ENCODE measurements at regions not wholly inside any gene's neighbourhood (a gene's known extent, or its start where the extent isn't known, plus 50 kb on each side); places are given as distances from the start of the nearest gene placed in this dataset.

DNA sequence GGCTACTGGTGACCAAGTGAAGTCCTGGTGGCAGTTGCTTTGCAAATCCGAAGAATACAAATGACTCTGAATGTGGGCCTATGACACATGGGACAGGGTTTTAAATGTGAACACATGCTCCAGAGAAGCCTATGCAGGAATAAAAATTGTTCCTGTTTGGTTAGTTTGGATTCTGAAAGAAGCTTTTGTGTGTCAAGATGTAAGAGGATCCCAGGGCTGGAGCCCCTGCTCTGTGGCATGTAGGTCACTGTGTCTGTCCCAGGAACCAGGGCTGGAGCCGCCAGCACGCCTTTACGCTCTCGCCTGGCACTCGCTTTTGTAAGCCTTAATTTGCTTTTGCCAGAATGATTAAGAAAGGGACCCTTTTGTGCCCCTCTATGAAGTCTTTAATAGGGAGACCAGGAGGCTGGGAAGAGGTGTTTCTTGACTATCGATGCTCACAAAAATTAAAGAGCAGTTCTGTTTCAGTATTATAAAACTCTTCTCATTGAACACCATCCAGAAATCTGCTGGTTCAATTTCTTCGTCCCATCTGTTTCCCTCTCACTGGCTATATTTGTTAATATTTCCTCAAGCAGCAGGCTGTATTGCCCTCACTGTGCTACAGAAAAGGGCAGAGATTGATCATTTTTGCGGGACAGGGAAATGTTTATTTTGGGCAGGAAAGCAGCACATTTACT is 532.7 kb upstream of the POU3F3 start:
- DNase-seq (ENCODE audit: low spot score) = no peak

DNA sequence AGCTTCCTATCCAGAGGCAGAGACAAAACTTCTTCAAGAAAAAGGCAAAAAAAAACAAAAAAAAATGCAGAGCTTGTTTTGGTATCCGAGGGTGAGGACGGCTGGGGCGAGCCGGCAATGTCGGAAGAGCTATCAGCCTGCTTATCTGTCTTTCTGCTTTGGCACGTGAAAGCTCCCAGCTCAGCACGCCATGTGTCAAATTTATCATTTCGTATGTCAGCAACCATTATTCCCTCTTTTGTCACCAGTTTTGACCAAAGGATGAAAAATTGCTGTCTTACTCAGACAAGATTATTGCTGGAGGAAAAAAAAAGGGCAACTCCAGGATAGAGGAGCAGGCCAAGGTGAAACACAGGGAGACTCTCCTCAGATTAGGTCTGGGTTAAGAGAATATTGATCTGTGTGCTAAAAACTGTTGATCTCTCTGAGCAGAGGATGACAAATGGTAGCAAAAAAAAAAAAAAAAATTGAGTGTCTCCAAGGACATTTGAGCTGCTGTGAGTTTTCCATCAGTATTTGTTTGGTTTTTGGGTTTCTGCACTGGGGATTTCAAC is 532.0 kb upstream of the POU3F3 start:
- DNase-seq (ENCODE audit: low spot score) = no peak

DNA sequence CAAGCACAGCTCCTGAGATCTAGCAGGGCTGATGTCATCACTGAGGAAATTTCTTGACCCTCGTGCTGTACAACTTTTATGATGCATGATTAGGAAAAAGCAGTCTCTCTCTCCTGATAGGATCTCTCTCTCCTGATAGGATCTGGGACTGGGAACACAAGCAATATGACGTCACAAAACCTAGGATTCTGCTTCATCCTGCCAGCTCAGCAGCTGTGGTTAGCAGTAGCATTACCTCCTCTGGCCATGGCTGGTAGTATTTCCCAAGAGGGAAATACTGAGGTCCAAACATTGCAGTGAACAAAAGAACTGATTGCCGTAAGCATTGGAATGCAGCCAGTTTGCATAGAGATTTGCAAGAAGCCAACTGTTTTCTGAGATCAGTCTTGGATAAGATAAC is 521.2 kb upstream of the POU3F3 start:
- no peak for DNase-seq (ENCODE audit: low spot score)

DNA sequence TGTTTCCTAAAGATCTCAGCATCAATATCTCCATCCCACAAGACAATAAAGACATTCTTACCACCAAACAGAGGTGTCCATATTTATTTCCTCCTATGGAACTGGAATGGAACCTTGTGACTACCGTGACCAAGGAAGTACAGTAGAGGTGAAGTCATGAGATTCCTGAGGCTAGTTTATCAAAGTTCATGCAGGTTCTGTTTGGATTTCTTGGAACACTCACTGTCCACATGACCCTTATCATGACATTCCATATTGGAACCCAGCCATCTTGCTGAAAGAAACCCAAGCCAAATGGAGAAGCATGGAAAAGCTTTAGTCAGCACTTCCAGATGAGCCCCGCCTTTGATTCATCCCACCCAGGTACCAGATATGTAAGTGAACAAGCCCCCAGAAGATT is 516.0 kb upstream of the POU3F3 start:
- no peak for DNase-seq (ENCODE audit: low spot score)

DNA sequence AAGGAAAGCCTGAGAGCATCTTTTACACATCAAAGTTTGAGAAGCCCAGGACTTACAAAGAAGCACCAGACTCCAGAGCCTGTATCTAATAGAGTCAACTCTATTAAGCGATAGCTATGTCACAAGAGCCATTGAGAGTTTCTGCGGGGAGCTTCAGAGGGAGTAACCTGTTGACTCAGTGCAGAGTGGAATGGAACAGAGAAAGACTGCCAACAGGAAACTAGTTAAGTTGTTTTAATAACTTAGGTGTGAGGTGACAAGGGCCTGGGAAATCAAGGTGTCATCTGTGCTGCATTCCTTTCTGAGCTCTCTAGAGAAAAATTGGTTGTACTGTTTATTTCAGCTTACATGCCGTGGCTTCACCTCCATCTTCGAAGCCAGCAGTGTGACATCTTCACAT is 513.8 kb upstream of the POU3F3 start:
- no peak for DNase-seq (ENCODE audit: low spot score)

DNA sequence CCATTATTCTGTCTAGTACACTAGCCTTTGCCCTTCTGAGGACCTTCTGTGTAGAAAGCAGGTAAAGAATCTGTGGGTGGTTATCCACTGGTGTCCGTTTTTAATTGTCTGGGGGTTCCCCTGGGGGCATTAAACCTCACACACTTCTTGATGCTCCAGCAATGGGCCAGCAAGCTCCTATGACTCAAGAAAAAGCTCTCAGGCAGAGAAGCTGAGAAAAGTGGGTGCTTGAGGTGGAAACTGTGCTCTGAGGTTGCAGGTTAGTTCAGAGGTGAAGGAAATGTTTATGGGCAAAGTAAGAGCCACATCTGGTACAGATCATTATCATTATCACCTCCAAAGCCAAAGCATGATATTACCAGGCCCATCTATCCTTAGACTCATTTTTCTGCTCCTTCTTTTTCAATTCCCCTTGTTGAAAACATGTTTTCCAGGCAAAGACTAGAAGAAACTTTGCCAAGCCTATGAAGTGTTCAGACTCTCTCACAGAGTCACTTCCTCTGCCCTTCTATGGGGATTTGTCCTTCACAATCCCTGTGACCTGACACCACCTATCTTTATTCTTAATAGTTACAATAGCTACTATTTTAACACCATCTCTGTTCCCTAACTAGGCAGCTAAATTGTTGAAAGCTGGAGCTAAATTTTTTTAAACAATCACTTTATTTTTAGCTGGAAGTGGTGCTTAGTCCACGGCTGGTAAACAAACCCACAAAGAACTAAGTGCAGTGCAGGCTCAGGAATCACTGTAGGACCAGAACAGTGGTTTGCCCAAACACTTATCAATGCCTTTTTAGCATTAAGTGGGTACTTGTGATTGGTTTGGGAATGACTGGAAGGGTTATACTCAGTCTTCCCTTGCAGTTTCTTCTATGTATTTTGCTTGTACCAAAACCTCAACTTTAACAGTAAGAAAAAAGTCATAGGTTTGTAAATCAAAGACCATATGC is 512.8 kb upstream of the POU3F3 start:
- DNase-seq (ENCODE audit: low spot score) = no peak

DNA sequence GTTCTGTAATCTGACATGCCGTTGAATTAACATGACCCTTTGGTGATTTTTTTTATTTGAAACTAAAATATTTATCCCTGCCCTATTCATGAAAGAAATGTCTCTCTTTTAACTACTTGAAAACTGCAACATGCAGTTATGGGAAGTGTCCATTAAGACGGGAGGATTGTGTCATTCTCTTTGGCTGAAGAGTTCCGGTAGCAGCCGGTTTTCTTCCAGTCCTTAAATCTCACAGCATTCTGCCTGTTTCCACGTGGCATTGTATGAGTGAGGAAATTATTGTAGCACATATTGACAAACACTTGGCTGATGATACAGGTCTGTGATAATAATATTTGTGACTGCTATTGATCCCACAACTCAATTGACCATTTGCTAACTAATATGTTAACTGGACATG is 509.6 kb upstream of the POU3F3 start:
- no peak for DNase-seq (ENCODE audit: low spot score)

DNA sequence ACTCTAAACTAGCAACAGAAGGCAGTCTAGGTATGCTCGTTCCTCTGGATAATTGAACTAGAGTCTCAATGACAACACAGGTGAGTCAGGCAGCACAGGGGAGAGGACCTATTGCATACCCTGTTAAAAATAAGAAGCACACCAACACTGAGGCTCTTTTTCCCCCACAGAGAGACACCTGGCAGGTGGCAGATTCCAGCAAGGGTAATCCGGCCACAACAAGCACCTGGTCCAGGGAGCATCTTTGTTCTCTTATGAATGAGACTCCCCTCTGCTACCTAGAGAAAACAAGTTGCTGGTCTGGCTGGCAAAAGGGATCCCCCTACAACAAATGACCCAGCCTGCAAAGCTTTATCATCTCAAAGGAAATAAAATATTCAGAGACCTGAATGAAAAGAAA is 508.9 kb upstream of the POU3F3 start:
- no peak for DNase-seq (ENCODE audit: low spot score)

DNA sequence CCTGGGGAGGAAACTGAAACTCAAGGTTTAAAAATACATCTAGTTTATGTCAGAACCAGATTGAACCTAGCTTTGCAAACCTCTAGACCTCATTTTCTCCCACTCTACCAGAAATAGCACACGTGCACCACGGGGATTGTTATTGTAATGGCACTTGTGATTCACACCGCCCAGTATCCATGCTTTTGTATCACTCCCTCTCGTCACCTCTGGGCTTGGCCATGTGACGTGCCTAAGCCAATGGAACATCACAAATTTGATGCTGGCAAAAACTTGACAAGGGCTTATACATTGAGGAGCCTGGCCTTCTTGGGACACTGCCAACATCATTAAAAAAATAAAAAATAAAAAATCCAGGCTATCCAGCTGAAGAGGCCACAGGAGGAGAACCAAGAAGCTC is 495.8 kb upstream of the POU3F3 start:
- no peak for DNase-seq (ENCODE audit: low spot score)

DNA sequence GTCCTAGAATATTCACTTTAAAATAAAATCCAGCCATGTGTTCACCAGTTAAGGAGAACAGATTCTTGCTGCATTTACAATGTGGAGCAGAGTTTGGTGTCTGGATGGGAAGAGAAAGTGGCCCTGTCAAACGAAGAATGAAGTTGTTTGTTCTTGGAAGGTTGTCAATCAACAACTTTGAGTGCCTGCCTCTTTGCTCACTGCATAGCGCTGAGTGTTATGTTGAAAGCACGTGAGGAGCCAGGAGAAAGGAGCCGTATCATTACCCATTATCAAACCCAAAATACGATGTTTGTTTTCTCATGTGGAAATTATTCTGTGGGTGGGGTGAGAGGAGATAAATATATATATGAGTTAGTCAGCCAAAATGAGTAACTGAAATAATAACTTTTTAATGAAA is 492.5 kb upstream of the POU3F3 start:
- DNase-seq (ENCODE audit: low spot score) = no peak

DNA sequence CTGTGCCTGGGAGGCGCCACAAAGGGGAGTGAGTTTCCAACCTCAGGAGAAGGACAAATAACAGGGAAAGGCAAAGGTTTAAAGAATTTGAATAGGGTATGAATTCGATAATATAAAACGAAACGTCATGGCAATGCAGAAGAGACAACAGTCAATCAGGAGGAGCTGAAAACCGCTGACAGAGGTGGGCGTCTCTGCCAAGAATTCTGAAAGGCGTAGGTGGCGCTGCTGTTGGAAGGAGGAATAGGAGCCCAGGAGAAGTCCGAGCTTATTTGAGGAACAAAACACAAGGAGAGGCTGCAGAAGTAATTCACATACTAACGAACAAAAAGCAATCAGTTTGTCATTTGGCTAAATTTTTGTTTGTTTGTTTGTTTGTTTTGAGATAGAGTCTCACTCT is 485.8 kb upstream of the POU3F3 start:
- no peak for DNase-seq (ENCODE audit: low spot score)

DNA sequence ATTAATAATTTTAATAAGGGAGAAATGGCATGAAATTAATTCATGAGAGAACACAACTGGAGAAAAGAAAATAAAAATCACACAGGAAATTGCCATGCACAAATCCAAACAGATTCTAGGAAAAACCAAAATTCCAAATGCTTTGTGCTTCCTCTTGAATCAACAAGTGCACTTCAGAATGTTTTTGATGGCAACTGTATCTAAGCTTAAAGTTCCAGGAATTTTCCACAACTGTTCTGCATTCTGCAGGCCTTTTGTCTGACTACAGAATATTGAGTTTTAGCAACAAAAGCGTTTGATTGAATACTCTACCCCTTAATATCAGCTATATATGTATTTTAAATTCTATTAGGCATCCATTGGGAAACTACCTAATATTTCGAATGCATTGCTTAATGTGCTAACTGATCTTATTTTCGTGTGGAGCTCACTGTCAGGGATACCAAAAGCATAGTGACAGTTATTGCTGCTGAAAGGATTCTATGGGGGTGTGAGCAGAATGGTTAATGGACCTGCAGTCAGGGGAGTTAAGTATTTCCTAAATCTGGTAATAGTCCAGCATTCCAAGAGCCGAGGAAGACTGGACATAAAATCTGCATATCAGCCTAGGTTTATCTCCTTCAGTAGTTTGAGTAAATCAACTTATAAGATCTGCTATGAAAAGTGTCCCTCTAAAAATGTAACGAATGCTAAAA is 482.7 kb upstream of the POU3F3 start:
- DNase-seq (ENCODE audit: low spot score) = no peak

DNA sequence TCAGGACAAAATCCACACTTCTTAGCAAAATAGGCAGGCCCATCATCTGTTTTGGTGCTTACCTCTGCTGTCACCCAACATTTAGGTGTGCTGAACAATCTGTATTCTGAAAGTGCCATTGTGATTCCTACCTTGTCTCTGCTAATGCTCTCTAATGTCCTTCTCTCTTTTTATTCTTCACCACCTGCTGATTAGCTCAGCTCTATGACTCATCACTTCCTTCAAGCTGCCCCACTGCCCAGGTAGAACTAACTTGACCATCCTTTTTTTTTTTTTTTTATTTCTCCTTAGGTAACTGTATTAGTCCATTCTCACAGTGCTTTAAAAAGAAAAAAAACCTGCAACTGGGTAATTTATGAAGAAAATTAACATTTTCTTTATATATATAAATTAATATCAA is 478.7 kb upstream of the POU3F3 start:
- no peak for DNase-seq (ENCODE audit: low spot score)

DNA sequence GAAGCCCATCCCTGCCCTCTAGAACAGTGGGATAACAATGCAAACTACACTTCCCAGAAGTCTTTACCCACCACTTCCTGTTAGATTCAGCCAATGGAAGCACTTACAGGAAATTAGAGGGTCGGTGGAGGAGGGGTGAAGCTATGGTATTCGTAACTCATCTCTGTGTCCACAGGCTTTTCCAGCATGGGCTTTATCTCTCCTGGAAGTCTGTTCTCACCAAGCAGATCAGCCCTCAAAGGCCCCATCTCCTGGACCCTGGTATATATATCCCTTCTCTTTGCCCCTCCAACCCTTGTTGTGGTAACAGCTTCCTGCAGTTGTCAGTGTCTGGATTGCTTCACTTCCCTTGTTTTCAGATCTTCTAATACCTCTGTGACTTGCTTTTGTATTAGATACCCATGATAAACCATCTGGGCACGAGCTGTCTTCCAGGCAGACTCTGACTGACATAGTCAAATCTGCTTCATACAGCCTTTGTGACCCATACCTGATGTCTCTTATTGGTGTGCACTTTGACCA is 475.0 kb upstream of the POU3F3 start:
- no peak for DNase-seq (ENCODE audit: low spot score)

DNA sequence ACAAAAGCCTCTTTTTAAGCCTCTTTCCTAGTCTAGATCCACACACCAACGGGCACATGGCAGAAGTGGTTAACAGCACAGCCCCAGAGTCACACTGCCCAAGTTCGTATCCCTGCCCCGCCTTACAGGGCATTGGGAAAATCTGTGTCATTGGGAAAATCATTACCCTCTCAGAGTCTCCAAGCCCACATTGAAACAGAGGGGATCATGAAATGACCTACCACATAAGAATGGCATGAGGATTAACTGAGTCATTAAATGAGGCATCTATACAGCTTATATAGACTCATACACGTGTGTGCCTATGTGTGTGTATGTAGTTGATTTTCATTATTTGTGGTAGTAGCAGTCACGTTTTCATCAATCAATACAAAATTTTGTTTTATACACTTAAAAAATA is 469.0 kb upstream of the POU3F3 start:
- DNase-seq (ENCODE audit: low spot score) = no peak

DNA sequence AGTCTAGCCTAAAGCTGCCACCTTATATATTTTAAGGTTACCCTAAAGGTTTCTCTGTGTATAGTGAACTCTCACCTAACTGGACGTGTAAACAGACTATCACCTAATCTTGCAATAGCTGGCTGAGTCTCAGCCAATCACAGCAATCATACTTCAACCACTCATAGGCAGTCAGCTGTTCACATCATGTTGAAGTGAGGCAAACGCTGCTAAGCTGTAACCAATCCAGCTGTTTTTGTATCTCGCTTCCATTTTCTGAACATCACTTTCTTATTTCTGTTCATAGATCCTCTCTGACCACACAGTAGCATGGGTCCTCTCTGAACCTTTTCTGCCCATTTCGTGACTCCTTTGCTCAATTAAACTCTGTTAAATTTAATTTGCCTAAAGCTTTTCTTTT is 468.2 kb upstream of the POU3F3 start:
- DNase-seq (ENCODE audit: low spot score) = no peak

DNA sequence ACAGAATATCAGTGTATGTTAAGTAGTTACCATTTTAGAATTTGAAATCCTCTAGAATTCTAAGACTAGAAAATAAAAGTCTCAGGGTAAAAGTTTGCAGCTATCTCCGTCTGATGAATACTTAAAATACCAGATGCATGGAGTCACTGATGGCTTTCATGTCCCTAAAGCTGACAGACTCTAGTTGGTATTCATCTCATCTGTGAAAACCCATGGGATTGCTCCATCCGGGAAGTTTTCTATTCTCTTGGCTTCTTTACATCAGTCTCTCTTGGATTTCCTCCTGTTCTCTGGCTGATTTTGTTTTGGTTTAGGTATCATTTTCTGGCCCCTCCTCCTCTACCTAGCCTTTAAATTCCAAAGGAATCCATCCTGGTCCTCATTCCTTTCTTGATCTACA is 465.6 kb upstream of the POU3F3 start:
- no peak for DNase-seq (ENCODE audit: low spot score)

DNA sequence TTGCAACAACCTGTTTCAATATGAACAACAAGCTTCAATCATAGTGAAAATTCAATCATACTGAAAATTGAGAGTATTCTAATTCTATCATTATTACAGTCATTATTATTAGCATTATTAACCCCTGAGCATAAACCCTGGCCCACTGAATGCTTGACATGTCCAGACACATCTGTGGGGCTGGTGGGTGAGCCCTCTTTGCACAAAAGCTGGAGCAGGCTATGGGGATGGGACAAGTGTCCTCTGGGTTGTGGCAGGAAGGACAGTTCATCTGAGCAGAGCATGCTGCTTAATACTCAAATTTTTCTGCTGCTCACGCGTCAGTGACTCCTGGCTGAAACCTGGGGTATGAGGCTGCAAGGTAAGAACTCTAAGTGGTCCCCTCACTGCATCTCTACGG is 451.1 kb upstream of the POU3F3 start:
- no peak for DNase-seq (ENCODE audit: low spot score)

DNA sequence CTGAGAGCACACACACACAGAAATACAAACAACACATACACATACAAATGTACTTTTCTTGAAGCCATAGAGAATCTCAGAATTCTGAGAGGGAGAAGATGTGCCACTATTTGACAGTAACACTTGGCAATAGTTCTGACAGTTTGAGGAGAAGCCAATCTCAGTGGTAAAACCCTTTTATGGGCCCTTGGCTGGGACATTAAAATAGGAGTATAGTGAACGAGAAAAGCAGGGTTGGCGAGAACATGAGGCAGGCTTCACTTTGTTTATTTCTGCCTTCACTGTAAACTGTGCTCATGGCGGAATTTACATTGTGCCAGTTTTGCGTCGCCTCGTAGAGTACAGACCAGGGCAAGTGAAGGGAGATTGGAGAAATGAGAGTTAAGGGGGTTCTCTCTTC is 449.4 kb upstream of the POU3F3 start:
- DNase-seq (ENCODE audit: low spot score) = no peak

DNA sequence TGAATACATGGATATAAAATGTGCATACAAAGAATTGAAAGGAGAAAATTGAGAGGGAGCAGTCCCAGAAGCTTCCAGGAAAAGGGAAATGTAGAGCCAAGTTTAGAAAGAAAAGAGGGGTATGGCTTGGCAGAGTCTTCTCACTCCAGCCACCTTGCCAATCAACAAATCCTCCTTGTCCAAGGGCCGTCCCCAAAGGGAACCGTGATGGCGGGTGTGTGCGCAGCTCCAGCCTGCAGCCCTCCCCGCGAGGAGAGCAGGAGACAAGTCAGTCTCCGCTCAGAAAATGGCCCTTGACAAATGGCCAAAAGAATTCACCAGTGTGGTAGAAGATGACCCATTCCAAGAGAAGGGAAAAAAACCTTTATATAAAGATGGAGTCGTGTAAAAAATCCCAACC is 448.3 kb upstream of the POU3F3 start:
- no peak for DNase-seq (ENCODE audit: low spot score)

DNA sequence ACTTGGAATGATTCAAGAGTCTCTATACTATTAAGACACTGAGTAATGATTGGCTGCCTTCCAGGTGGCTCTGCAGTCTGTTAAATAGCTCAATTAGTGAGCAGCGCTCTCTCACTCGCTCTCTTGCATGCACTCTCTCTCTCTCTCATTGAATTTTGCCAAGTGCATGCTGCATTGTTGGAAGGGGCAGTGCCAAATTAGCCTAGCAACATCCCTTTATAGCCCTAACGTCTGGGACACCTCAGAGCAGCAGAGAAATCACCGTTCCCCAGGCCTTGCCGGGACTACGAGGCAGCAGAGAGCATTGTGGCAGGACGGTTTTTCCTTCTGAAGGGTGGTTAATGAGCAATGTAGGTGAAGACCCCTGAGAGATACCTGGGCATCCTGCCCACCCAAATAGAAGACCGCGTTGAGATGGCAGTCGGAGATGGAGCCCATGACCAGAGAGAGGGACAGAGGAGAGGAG is 447.6 kb upstream of the POU3F3 start:
- DNase-seq (ENCODE audit: low spot score) = no peak

DNA sequence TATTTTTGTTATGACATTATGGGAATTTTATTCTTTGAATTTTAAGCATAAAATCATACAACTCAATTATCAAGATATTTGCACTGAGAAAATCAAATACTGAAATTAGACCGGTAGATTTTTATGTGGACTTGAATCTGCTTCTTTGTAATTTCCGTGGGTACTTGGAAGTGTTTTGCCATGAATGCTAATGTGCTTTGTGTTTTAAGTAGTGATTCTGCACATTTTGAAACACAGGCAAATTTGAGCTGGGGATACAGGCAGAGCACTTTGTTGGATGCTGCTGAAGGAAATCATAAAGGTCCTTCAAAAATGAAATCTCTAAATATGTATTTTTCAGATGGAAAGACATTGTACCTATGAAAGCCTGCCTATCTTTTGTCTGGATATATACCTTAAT is 446.3 kb upstream of the POU3F3 start:
- DNase-seq (ENCODE audit: low spot score) = no peak
